Endothelial cell of umbilical vein (primary cell): ENCODE measurements at regions not wholly inside any gene's neighbourhood (a gene's known extent, or its start where the extent isn't known, plus 50 kb on each side); places are given as distances from the start of the nearest gene placed in this dataset.

ENCODE experiments used
- BruUV-seq: library from RNA; stranded (reverse); fragments of 400-500 nt; replicated peaks from 2 replicates; lab custom pipeline; 2021; lab: Mats Ljungman, UMichigan
- CTCF ChIA-PET: fragments of 300-600, 350-600 bp; sonication (Branson Sonifier 250); formaldehyde crosslinking; loops from one replicate; lab custom pipeline; 2021; ENCODE audit warnings: antibody characterized with exemption, inconsistent platforms; lab: Charles Lee
- POLR2A ChIA-PET: fragments of 300-600, 350-600 bp; sonication (Branson Sonifier 250); formaldehyde crosslinking; loops from one replicate; lab custom pipeline; 2021; ENCODE audit warnings: antibody characterized with exemption, inconsistent platforms; lab: Charles Lee
- DNase-seq: peaks from one replicate; pipeline ENCODE4 v3.0.0-alpha.2; 2011; ENCODE audit warnings: low read depth, low spot score
- FAIRE-seq: peaks from 2 replicates; lab custom pipeline; 2011; peaks lifted over from hg19 to GRCh38; lab: Jason Lieb, UNC
- H2AFZ ChIP-seq: 2 replicates; pipeline ENCODE4 v1.6.0; 2012; ENCODE audit warnings: low read depth, low read length, control low read depth, inconsistent platforms
- H3K27ac ChIP-seq: 2 replicates; pipeline ENCODE4 v1.5.1; 2011; ENCODE audit warnings: low read depth, mild to moderate bottlenecking, control low read depth, low read length, moderate library complexity; ENCODE audit not compliant: insufficient read depth
- H3K27me3 ChIP-seq, 2 experiments: 2 replicates each; pipeline versions ENCODE4 v1.6.0 to v1.6.1; 2011; ENCODE audit warnings: low read length in 2 of 2, mixed read lengths in 1 of 2; ENCODE audit not compliant: control insufficient read depth in 2 of 2, insufficient read depth in 2 of 2
- H3K36me3 ChIP-seq, 2 experiments: 2 replicates in 1 of 2; 3 replicates in 1 of 2; pipeline ENCODE4 v1.5.1; 2011; ENCODE audit warnings: low read length in 2 of 2, mild to moderate bottlenecking in 1 of 2, moderate library complexity in 1 of 2; ENCODE audit not compliant: control insufficient read depth in 2 of 2, insufficient read depth in 2 of 2; ENCODE audit errors: extremely low read depth in 1 of 2
- H3K4me1 ChIP-seq: 3 replicates; pipeline ENCODE4 v1.5.1; 2011; ENCODE audit warnings: mild to moderate bottlenecking, low read length; ENCODE audit not compliant: control insufficient read depth, insufficient read depth; ENCODE audit errors: extremely low read depth
- H3K4me2 ChIP-seq: 2 replicates; pipeline ENCODE4 v1.6.1; 2011; ENCODE audit warnings: low read length, control low read depth, mixed read lengths; ENCODE audit not compliant: insufficient read depth
- H3K4me3 ChIP-seq, 3 experiments: fragments of 200-600 bp in 1 of 3; sonication (generic), shearing (Covaris generic) in 1 of 3; replicated peaks in 1 of 3; 2 replicates each; pipeline ENCODE4 v1.5.1; 2011 to 2016; ENCODE audit warnings: control low read depth in 3 of 3, low read length in 3 of 3, mild to moderate bottlenecking in 2 of 3, inconsistent platforms in 1 of 3, low read depth in 1 of 3, moderate library complexity in 1 of 3; ENCODE audit not compliant: insufficient read depth in 1 of 3
- H3K79me2 ChIP-seq: 2 replicates; pipeline ENCODE4 v1.6.0; 2012; ENCODE audit warnings: low read length, inconsistent platforms; ENCODE audit not compliant: control insufficient read depth, insufficient read depth
- H3K9ac ChIP-seq: replicated peaks from 2 replicates; pipeline ENCODE3; 2011; ENCODE audit warnings: low read length, control low read depth; ENCODE audit not compliant: insufficient read depth; ENCODE audit errors: extremely low read depth
- H3K9me1 ChIP-seq: replicated peaks from 3 replicates; pipeline ENCODE4 v1.6.0; 2011; ENCODE audit warnings: mild to moderate bottlenecking, low read length; ENCODE audit not compliant: control insufficient read depth, insufficient read depth; ENCODE audit errors: extremely low read depth
- H3K9me3 ChIP-seq: replicated peaks from 2 replicates; pipeline ENCODE4 v1.5.1; 2012; ENCODE audit warnings: low read length, inconsistent platforms; ENCODE audit not compliant: control insufficient read depth, insufficient read depth
- H4K20me1 ChIP-seq: replicated peaks from 2 replicates; pipeline ENCODE3; 2011; ENCODE audit warnings: mild to moderate bottlenecking, low read length; ENCODE audit not compliant: control insufficient read depth, insufficient read depth; ENCODE audit errors: extremely low read depth
- CTCF ChIP-seq, 2 donors: IDR thresholded peaks; 1 replicate in 1 of 2; 2 replicates in 1 of 2; pipeline ENCODE4 v1.5.1; 2011; ENCODE audit warnings: low read length in 2 of 2, mild to moderate bottlenecking in 2 of 2, moderate library complexity in 2 of 2, control low read depth in 1 of 2, inconsistent platforms in 1 of 2, low read depth in 1 of 2; ENCODE audit not compliant: insufficient read depth in 1 of 2; ENCODE audit errors: extremely low read depth in 1 of 2
- EZH2 ChIP-seq: IDR thresholded peaks from 2 replicates; pipeline ENCODE4 v1.6.1; 2012; ENCODE audit warnings: borderline replicate concordance, low read depth, mild to moderate bottlenecking, moderate library complexity, low read length, inconsistent platforms; ENCODE audit not compliant: severe bottlenecking
- FOS ChIP-seq: IDR thresholded peaks from 2 replicates; pipeline ENCODE4 v1.6.1; 2011; ENCODE audit warnings: mild to moderate bottlenecking, low read length, moderate library complexity, borderline replicate concordance; ENCODE audit not compliant: insufficient read depth
- JUN ChIP-seq: IDR thresholded peaks from 2 replicates; pipeline ENCODE4 v1.6.1; 2011; ENCODE audit warnings: borderline replicate concordance, low read depth; ENCODE audit not compliant: insufficient read length, insufficient read depth
- POLR2A ChIP-seq: IDR thresholded peaks from 2 replicates; pipeline ENCODE4 v1.6.1; 2012; ENCODE audit warnings: low read depth, mild to moderate bottlenecking, control low read depth, low read length
- POLR2AphosphoS5 ChIP-seq: IDR thresholded peaks from 2 replicates; pipeline ENCODE4 v1.6.1; 2012; ENCODE audit warnings: low read depth, mild to moderate bottlenecking, control low read depth, low read length, moderate library complexity; ENCODE audit not compliant: insufficient read depth
- dilution Hi-C: fragments of 300-500 bp; cut with MboI; formaldehyde crosslinking; loops from one replicate; pipeline ENCODE4 v1.15.0; 2019; ENCODE audit warnings: low sequenced_read_pairs; ENCODE audit not compliant: extremely low pct_ligation_motif_present
- intact Hi-C: fragments of 100-400 bp; cut with micrococcal nuclease; formaldehyde crosslinking; loops from one replicate; pipeline ENCODE4 v1.10.0; 2022

- H4K20me1 ChIP-seq: no peaks in the 10 kb centered on the region
- no peak for TF ChIP-seq FOS
- no peak overlapping the region for H3K9ac ChIP-seq
Observed at GRCh38 chr3:113084777-113085176, 94.0 kb downstream of the GTPBP8 start.

GRCh38 chr3:113086560-113087461 is 96.0 kb downstream of the GTPBP8 start:
- intact Hi-C loops (no loop called here), dilution Hi-C loops (no loop called here)
- no peak for DNase-seq
- H3K27me3 ChIP-seq: no peaks in the 10 kb centered on the region
- no peak overlapping the region for H3K4me2 ChIP-seq
- ChIA-PET CTCF (no interaction called here), POLR2A (no interaction called here)
- no TSS peak for BruUV-seq
- H3K79me2 ChIP-seq: no peaks in the 10 kb centered on the region
- H3K9me3 ChIP-seq: no peaks in the 10 kb centered on the region
- H3K9ac ChIP-seq: no peak overlapping the region
- TF ChIP-seq FOS (no peak), POLR2A (no peak), JUN (no peak), POLR2AphosphoS5 (no peak), EZH2 (no peak), CTCF (IDR thresholded peaks at IDR 0.05; ENCODE audit: extremely low read depth in 1 of 2, insufficient read depth in 1 of 2, low read depth in 1 of 2, low read length in 2 of 2) (no peak)
- H3K27ac ChIP-seq: no peak overlapping the region
- H3K4me3 ChIP-seq: no peak overlapping the region
- H3K4me1 ChIP-seq: no peaks in the 10 kb centered on the region
- no peaks in the 10 kb centered on the region for H3K36me3 ChIP-seq
- FAIRE-seq: no peak
- H2AFZ ChIP-seq: no peak overlapping the region
- H3K9me1 ChIP-seq: no peaks in the 10 kb centered on the region
- H4K20me1 ChIP-seq: no peaks in the 10 kb centered on the region

More at GRCh38 chr3:113084777-113085176, 94.0 kb downstream of the GTPBP8 start:
- H3K27ac ChIP-seq: no peak overlapping the region
- H3K27me3 ChIP-seq: no peaks in the 10 kb centered on the region
- no peaks in the 10 kb centered on the region for H3K4me1 ChIP-seq
- no peak overlapping the region for H3K4me3 ChIP-seq
- no peak overlapping the region for H2AFZ ChIP-seq
- no peaks in the 10 kb centered on the region for H3K36me3 ChIP-seq
- CTCF ChIA-PET: no interaction called here
- H3K9me3 ChIP-seq: no peaks in the 10 kb centered on the region
- dilution Hi-C loops: no loop called here
- BruUV-seq: no TSS peak
- H3K4me2 ChIP-seq: no peak overlapping the region
- H3K79me2 ChIP-seq: no peaks in the 10 kb centered on the region
- intact Hi-C loops: no loop called here
- FAIRE-seq (peak; percentile 53), DNase-seq (peak; percentile 10)
- POLR2A ChIA-PET: interaction anchor here (0.7 kb wide), 1 partner anchor 31 kb away, joined by 3 read pairs; no protein-coding TSS in a partner anchor
- no peaks in the 10 kb centered on the region for H3K9me1 ChIP-seq
